Spleen (tissue), 11 donors: ENCODE measurements at regions not wholly inside any gene's neighbourhood (a gene's known extent, or its start where the extent isn't known, plus 50 kb on each side); places are given as distances from the start of the nearest gene placed in this dataset.

Experiments
- DNase-seq: peaks from one replicate; pipeline ENCODE4 v3.0.0-alpha.2; 2020
- H3K27ac ChIP-seq, 8 donors: fragments of 200-600 bp; sonication (generic) in 7 of 8; 1 replicate in 4 of 8; 2 replicates in 4 of 8; pipeline versions ENCODE4 v1.5.0 to v1.8.0; 2016 to 2021; ENCODE audit warnings: inconsistent platforms in 4 of 8, mild to moderate bottlenecking in 4 of 8, moderate library complexity in 1 of 8
- H3K27me3 ChIP-seq, 7 donors: fragments of 200-600 bp; sonication (generic) in 6 of 7; replicated peaks in 1 of 7; 1 replicate in 4 of 7; 2 replicates in 3 of 7; pipeline versions ENCODE4 v1.5.0 to v1.8.0; 2016 to 2021; ENCODE audit warnings: inconsistent platforms in 3 of 7, mild to moderate bottlenecking in 1 of 7
- H3K36me3 ChIP-seq, 6 donors: fragments of 200-600 bp; sonication (generic) in 5 of 6; 1 replicate in 4 of 6; 2 replicates in 2 of 6; pipeline versions ENCODE4 v1.5.0 to v1.8.0; 2016 to 2021; ENCODE audit warnings: inconsistent platforms in 2 of 6
- H3K4me1 ChIP-seq, 6 donors: fragments of 200-600 bp; sonication (generic) in 5 of 6; 1 replicate in 3 of 6; 2 replicates in 3 of 6; pipeline versions ENCODE4 v1.5.0 to v1.8.0; 2016 to 2021; ENCODE audit warnings: inconsistent platforms in 3 of 6
- H3K4me3 ChIP-seq, 8 donors: fragments of 200-600 bp; sonication (generic) in 7 of 8; 1 replicate in 4 of 8; 2 replicates in 4 of 8; pipeline versions ENCODE4 v1.5.0 to v1.8.0; 2016 to 2021; ENCODE audit warnings: inconsistent platforms in 4 of 8, mild to moderate bottlenecking in 4 of 8, moderate library complexity in 2 of 8
- H3K9me3 ChIP-seq, 8 donors: fragments of 200-600 bp; sonication (generic) in 7 of 8; 1 replicate in 4 of 8; 2 replicates in 4 of 8; pipeline versions ENCODE4 v1.5.0 to v1.8.0; 2016 to 2021; ENCODE audit warnings: inconsistent platforms in 4 of 8
- POLR2A ChIP-seq, 3 donors: fragments of 450-650 bp; IDR thresholded peaks; one replicate each; pipeline ENCODE4 v1.5.1; 2017; ENCODE audit warnings: antibody characterized with exemption in 3 of 3, mild to moderate bottlenecking in 1 of 3
- POLR2AphosphoS5 ChIP-seq, 3 donors: sonication (generic); formaldehyde crosslinking; IDR thresholded peaks; one replicate each; pipeline ENCODE4 v1.5.1; 2017; ENCODE audit warnings: antibody characterized with exemption in 3 of 3
- WGBS, 5 donors: extraction: QIAGEN DNeasy Blood & Tissue Kit in 3 of 5; methylation state at CpG; one replicate each; pipeline versions ENCODE4 v1.1.5 to v1.1.7; 2013 to 2018; 5-methylcytosine and 5-hydroxymethylcytosine counted together
- intact Hi-C: fragments of 100-400 bp; cut with DNase I; formaldehyde crosslinking; loops from one replicate; pipeline ENCODE4 v1.15.0; 2023; ENCODE audit warnings: low total_unique reads
- TF ChIP-seq, protein P1 (sequence below), 11 experiments: fragments of 200-600 bp in 7 of 11; fragments of 450-650 bp in 4 of 11; sonication (generic) in 4 of 11; IDR thresholded peaks in 8 of 11; conservative IDR thresholded peaks in 3 of 11; 1 replicate in 7 of 11; 2 replicates in 4 of 11; pipeline versions ENCODE4 v1.4.0 to v1.8.0; 2016 to 2021; ENCODE audit warnings: antibody characterized with exemption in 11 of 11, inconsistent platforms in 4 of 11, mild to moderate bottlenecking in 1 of 11
- donor health status: healthy with polysubstance abuse.
- donor health status: DM: no; HTN: no; CAD: no; lungs with moderate emphysema.
- donor health status: DM: no; HTN: no; CAD: no.
- donor health status: Bipolar disorder and iron deficiency.
- donor health status: healthy.
- donor health status: DM: no; HTN: no; CAD: no.
- donor health status: DM: yes; HTN: yes; CAD: no.

DNA sequence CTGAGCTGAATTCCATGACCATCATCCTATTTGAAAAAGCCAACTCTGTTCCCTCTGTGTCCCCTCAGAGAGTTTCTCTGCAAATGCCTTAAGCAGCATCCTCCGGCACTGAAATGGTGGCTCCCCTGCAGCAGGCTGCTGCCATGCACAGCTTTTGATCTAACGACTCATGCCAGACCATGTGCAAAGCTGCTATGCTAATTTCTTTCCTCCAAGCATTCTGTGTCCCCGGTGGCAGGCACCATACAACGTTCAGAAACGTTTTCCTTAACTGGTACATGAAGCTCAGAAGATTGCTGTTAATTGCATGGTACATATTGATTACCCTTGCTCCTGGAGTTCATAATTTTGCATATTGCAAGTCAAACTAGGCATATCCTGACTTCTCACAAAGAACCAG is 336.8 kb downstream of the RBM43 start:
- intact Hi-C loops: no loop called here
- Histone ChIP-seq H3K36me3 (no peaks in the 10 kb centered on the region), H3K9me3 (no peaks in the 10 kb centered on the region), H3K4me1 (no peaks in the 10 kb centered on the region), H3K27me3 (no peaks in the 10 kb centered on the region), H3K27ac (no peak overlapping the region), H3K4me3 (no peak overlapping the region)
- no peak for DNase-seq
- 59 to 73% (median 68%) methylated on average over 5 of the region's 5 CpGs for WGBS, 5 donors
- no peak for TF ChIP-seq POLR2A (IDR thresholded peaks at IDR 0.05)
- no peak for TF ChIP-seq POLR2AphosphoS5 (IDR thresholded peaks at IDR 0.05)
- TF ChIP-seq, protein P1, sequence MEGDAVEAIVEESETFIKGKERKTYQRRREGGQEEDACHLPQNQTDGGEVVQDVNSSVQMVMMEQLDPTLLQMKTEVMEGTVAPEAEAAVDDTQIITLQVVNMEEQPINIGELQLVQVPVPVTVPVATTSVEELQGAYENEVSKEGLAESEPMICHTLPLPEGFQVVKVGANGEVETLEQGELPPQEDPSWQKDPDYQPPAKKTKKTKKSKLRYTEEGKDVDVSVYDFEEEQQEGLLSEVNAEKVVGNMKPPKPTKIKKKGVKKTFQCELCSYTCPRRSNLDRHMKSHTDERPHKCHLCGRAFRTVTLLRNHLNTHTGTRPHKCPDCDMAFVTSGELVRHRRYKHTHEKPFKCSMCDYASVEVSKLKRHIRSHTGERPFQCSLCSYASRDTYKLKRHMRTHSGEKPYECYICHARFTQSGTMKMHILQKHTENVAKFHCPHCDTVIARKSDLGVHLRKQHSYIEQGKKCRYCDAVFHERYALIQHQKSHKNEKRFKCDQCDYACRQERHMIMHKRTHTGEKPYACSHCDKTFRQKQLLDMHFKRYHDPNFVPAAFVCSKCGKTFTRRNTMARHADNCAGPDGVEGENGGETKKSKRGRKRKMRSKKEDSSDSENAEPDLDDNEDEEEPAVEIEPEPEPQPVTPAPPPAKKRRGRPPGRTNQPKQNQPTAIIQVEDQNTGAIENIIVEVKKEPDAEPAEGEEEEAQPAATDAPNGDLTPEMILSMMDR (IDR thresholded peaks at IDR 0.05 in 8 of 11, conservative IDR thresholded peaks at IDR 0.05 in 3 of 11): no peak

- Histone ChIP-seq H3K4me3 (no peak overlapping the region), H3K36me3 (no peaks in the 10 kb centered on the region), H3K4me1 (no peaks in the 10 kb centered on the region), H3K9me3 (no peaks in the 10 kb centered on the region), H3K27ac (no peak overlapping the region), H3K27me3 (no peaks in the 10 kb centered on the region)
- no peak for DNase-seq
- intact Hi-C loops: no loop called here
- WGBS, 5 donors: 87 to 92% (median 89%) methylated on average over 5 of the region's 5 CpGs
- no peak for TF ChIP-seq POLR2AphosphoS5 (IDR thresholded peaks at IDR 0.05)
- TF ChIP-seq, protein P1 (IDR thresholded peaks at IDR 0.05 in 8 of 11, conservative IDR thresholded peaks at IDR 0.05 in 3 of 11): no peak
- no peak for TF ChIP-seq POLR2A (IDR thresholded peaks at IDR 0.05)
Observed at GRCh38 chr2:150919901-150920300, 341.8 kb downstream of the RBM43 start.

- TF ChIP-seq POLR2A (IDR thresholded peaks at IDR 0.05) (no peak), POLR2AphosphoS5 (IDR thresholded peaks at IDR 0.05) (no peak)
- TF ChIP-seq, protein P1 (IDR thresholded peaks at IDR 0.05 in 8 of 11, conservative IDR thresholded peaks at IDR 0.05 in 3 of 11): no peak
- DNase-seq: no peak
- 76 to 83% (median 82%) methylated on average over 7 of the region's 7 CpGs for WGBS, 5 donors
- H3K4me3 ChIP-seq: no peak overlapping the region
- H3K4me1 ChIP-seq: no peaks in the 10 kb centered on the region
- H3K27me3 ChIP-seq: no peaks in the 10 kb centered on the region
- no peaks in the 10 kb centered on the region for H3K9me3 ChIP-seq
- no peak overlapping the region for H3K27ac ChIP-seq
- H3K36me3 ChIP-seq: no peaks in the 10 kb centered on the region
- intact Hi-C loops: no loop called here
Observed at GRCh38 chr2:150917961-150918713, 343.5 kb downstream of the RBM43 start.

- Histone ChIP-seq H3K4me3 (no peak overlapping the region), H3K27ac (no peak overlapping the region), H3K4me1 (no peaks in the 10 kb centered on the region), H3K27me3 (no peaks in the 10 kb centered on the region), H3K36me3 (no peaks in the 10 kb centered on the region), H3K9me3 (no peaks in the 10 kb centered on the region)
- TF ChIP-seq POLR2A (IDR thresholded peaks at IDR 0.05): no peak
- no peak for TF ChIP-seq POLR2AphosphoS5 (IDR thresholded peaks at IDR 0.05)
- TF ChIP-seq, protein P1 (IDR thresholded peaks at IDR 0.05 in 8 of 11, conservative IDR thresholded peaks at IDR 0.05 in 3 of 11): no peak
- WGBS, 5 donors: 77 to 85% (median 83%) methylated on average over 8 of the region's 8 CpGs
- DNase-seq: no peak
- intact Hi-C loops: no loop called here
Observed at GRCh38 chr2:150916467-150917396, 344.9 kb downstream of the RBM43 start.
